ENCODE measurements at regions not wholly inside any gene's neighbourhood (a gene's known extent, or its start where the extent isn't known, plus 50 kb on each side); places are given as distances from the start of the nearest gene placed in this dataset.

DNA sequence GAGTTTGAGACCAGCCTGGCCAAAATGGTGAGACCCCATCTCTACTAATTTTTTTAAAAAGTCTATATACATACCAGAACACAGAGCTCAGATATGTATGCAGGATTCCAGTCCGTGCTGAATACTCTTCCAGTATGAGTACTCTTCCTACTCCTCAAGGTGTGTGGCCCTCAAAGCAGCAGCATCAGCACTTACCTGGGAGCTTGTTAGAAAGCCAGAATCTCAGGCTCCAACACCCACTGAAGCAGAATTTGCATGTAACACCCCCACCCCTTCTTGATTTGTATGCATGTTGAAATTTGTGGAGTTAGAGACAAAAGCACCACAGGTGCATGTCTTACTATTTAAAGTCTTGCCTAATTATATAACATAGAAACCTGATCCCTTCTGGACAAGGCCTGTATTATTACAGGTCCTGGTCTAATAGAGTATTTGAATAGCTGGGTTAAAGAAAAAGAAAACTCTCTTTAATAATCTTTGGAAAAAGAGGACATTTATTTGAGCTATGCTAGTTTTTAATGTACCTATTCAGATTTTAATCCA is 50.3 kb upstream of the NFE2L2 start:
- intact Hi-C loops (cut with DNase I), result no loop called here
- DNase-seq (no peak), ATAC-seq (ENCODE audit: poor library complexity) (no peak)

DNA sequence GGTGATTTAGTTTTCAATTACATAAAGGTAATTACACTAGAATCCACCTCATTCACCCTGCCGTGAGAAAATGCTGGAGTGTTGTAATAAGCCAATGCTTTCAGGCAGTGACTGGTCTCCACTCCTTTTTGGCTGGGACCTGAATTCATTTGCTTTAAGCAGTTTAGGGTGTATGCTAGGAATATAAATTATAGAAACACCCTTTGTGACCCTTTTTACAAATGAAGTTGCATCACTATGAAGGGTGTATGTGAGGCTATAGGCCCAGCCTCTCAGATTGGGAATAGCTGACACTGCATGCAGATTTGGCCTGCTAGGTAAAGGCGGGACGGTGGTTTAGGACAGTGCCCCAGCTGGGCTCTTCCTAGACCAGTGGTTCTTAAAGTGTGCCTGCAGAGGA is 50.8 kb upstream of the NFE2L2 start:
- intact Hi-C loops (cut with DNase I), result no loop called here
- DNase-seq (no peak), ATAC-seq (ENCODE audit: poor library complexity) (peak; percentile 47)

DNA sequence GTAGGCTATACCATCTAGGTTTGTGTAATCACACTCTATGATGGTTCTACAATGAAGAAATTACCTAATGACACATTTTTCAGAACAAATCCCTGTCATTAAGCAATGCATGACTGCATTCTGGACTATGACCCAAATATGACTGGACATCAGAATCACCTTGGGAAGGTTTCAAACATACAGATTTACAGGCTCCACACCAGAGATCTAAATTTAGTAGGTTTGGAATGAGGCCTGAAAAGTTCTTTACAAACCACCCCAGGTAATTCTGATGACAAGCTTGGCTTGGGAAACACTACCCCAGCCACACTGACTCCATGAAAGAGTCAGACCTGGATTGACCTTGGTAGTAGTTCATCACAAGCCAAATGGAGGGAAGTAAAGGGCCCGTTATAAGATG is 52.2 kb upstream of the NFE2L2 start:
- DNase-seq (no peak), ATAC-seq (ENCODE audit: poor library complexity) (peak; percentile 56)
- intact Hi-C loops (cut with DNase I), result no loop called here

DNA sequence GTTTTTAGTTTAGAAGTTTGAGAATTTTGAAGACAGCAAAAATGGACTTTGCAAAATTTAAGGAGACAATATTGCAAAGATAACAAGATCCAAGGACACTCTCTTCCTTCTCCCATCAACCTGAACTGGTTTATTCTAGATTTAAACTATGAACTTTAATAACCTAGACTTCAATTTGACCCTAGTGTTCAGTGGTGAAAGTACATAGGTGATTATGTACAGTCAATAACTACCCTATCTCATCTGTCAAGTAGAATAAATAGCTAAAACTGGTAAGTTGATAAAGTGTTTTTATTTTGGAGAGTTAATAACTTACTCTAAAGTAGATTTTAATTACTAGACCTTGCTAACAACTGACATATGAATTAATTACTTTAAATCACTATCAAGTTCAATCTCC is 52.9 kb upstream of the NFE2L2 start:
- no peak for ATAC-seq (ENCODE audit: poor library complexity)
- no peak for DNase-seq
- intact Hi-C loops (cut with DNase I), result no loop called here

DNA sequence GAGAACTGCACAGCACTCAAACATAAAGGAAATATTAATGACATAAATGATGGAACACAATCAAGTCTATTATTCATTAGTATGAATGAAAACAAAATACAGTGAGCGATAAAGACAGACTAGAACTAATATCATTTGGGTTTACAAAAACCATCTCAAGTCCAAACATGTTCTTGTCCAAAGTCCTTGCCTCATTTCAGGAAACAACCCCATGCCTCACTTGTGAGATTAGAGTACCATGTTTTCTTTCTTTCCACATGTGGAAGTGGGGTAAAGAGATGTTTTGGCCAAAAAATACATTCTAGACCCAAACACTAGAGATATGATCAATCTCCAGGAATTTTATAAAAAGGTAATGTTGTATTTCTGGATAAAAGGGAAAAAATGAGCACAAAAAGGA is 53.3 kb upstream of the NFE2L2 start:
- intact Hi-C loops (cut with DNase I), result no loop called here
- ATAC-seq (ENCODE audit: poor library complexity), result no peak

DNA sequence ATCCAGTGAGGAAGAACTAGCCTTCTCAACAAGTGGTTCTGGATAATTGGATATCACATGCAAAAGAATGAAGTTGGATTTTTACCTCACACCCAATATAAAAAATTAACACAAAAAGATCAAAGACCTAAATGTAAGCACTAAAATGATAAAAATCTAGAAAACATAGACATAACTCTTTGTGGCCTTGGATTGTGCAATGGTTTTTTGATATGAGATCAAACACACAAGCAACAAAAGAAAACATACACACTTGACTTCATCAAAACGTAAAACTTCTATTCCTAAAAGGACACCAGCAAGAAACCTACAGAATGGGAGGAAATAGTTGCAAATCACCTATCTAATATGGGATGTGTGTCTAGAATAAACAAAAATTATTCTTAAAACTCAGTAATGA is 54.1 kb upstream of the NFE2L2 start:
- no peak for ATAC-seq (ENCODE audit: poor library complexity)
- no peak for DNase-seq
- intact Hi-C loops (cut with DNase I), result no loop called here

More for the DNA sequence above, 53.3 kb upstream of the NFE2L2 start:
- DNase-seq, result no peak

DNA sequence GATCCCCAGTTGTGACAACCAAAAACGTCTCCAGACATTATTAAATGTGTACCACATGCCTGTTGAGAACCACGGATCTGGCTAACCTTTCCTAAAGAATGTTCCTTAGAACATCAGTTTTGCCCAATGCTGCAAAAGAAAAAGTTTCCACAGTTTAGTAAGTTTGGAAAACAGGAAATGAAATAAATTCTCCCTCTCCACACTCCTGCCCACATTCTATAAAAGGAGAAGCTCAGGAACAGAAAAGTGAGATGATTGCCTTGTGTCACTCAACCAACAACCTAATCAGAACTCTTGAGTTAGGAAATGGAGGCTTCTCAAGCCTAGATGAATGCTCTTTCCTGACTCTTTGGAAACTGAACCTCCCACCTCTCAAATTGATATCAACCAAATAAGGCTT is 56.1 kb upstream of the NFE2L2 start:
- DNase-seq (no peak), ATAC-seq (ENCODE audit: poor library complexity) (no peak)

DNA sequence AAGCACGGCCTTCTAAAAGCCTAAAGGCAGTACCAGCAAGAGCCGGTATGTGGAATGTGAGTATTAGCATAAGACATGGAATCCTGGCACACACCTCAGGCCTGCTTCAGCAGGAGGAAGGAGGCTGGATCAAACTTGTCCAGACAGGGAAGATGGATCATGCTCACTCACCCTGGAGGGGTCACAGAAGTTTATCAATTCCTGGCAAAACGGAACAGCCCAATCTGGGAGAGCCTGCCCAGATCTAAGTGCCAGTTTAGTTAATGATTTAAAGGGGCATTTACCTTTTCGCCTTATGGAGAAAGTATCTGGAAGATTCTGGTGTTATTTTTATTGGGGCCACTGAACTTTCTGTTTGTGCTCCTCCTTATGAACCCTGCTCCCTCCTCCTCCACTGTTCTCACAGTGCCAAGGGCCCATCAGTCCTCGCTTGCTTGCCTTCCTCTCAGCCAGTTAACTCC is 58.3 kb upstream of the NFE2L2 start:
- DNase-seq (no peak), ATAC-seq (ENCODE audit: poor library complexity) (peak; percentile 20)
- intact Hi-C loops (cut with DNase I), result no loop called here

More for the DNA sequence above, 56.1 kb upstream of the NFE2L2 start:
- intact Hi-C loops (cut with DNase I), result no loop called here

DNA sequence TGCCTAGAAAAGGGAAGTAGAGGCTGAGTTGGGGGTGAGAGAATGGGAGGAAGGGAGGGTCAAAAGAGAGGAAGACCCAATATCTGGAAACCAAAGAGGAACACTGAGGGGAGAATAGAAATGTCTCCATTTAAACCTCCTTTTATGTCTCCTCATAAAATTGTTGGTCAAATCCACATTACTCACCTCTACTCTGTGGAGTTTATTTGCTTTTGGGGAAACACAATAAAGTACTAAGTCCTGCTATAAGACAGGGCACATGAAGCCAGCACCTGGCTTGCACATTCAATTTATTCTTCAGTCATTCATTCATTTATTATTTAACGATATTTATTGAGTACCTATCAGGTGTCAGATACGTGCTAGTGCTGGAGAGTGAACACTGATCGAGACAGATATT is 60.3 kb upstream of the NFE2L2 start:
- ATAC-seq (ENCODE audit: poor library complexity) (no peak), DNase-seq (no peak)
- intact Hi-C loops (cut with DNase I), result no loop called here

DNA sequence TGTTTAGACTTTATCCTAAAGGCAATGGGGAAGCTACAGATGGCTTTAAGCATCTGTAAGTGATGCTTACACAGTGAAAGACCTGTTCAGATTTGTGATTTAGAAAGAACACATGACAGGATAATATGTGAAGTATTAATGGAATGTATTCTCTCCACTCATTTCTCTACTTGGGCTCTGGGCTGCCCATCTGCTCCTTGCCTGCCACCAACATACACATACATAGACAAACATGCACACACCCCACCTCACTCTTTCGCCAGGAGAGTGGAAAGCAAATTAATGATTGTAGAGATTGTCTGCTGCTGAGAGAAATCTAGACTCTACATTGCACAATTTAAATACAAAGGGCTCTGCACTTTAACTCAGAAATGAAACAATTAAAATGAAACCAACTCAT is 61.0 kb upstream of the NFE2L2 start:
- intact Hi-C loops (cut with DNase I), result no loop called here
- ATAC-seq (ENCODE audit: poor library complexity), result no peak
- DNase-seq, result no peak

DNA sequence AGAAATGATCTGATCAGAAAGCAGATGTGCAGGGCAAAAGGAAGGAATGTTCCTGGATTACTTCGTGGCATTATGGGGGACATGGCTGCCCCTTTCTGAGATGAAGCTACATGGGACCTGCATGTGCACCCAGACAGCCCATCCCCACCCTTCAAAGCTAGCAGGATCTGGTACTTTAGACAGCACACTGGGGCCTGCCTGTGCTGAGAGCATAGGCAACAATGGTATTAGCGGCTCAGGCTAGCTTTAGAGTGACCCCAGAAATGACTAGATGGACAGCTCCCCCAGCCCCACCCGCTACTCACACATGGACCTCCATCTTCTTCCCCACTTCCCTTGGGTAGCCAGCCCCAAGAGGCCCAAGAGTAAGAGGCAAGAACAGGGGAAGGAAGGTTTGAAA is 61.5 kb upstream of the NFE2L2 start:
- intact Hi-C loops (cut with DNase I), result no loop called here
- DNase-seq, result no peak
- ATAC-seq (ENCODE audit: poor library complexity), result no peak

DNA sequence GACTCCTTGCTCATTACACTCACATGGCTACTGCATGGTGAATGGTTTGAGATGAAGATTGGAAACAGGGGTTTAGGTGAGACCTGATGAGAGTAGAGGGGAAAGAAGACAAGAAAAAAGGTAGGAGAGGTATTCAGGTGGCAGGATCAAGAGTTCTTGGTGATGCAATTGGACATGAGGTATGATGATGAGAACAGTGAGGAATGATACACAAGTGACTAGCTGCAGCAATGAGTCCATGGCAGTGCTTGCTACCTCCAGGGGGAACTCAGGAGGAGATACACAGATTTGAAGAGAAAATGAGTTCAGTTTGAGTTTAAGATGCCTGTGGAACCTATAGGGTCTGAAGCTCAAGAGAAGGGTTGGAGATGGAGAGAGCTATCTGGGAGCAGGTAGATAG is 62.1 kb upstream of the NFE2L2 start:
- DNase-seq, result no peak
- no peak for ATAC-seq (ENCODE audit: poor library complexity)
- intact Hi-C loops (cut with DNase I), result no loop called here

DNA sequence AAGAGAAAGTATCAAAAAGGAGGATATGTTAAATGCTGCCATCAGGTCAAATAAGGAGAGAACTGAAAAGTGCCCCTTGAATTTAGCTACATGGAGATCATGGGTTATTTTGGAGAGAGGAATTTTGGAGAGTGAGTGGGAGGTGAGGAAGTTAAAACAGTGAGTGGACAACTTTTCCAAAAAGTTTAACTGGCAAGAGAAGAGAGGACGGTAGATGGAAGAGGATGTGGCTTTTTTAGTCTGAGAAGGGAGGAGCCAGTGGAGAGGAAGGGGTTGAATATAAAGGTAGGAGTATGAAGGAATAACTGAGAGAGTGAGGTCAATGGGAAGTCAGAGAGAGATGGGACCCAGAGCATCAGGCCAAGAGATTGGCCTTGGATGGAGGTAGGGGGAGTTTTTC is 62.5 kb upstream of the NFE2L2 start:
- ATAC-seq (ENCODE audit: poor library complexity) (no peak), DNase-seq (no peak)
- intact Hi-C loops (cut with DNase I), result no loop called here

DNA sequence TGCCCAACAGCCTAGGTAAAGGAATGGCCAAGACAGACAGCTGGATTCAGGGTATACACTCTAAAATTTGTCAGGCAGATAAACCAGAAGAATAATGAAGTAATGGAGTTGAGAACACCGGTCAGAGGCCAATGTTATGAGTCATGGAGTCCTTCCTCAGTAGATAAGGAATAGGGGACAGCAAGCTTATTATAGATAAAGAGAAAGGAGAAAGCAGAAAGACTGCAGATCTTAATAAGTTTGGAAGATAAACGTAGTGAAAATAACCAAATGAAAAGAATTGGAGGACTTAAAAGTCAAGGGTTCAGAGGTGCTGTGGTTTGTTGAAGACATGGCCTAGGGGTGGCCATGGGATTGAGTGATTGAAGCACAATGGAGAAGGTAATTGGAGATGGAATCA is 63.5 kb upstream of the NFE2L2 start:
- intact Hi-C loops (cut with DNase I), result no loop called here

DNA sequence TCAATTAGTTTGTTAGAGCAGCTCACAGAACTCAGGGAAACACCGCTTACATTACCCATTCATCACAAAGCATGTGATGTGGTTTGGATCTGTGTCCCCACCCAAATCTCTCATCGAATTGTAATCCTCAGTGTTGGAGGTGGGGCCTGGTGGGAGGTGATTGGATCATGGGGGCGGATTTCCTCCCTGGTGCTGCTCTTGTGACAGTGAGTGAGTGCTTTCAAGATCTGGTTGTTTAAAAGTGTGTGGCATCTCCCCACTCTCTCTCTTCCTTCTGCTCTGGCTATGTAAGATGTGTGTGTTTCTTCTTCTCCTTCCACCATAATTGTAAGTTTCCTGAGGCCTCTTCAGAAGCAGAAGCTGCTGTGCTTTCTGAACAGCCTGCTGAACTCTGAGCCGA is 63.5 kb upstream of the AGPS start:
- ATAC-seq (ENCODE audit: poor library complexity) (no peak), DNase-seq (no peak)
- intact Hi-C loops (cut with DNase I), result no loop called here

More for the DNA sequence above, 63.5 kb upstream of the NFE2L2 start:
- DNase-seq (no peak), ATAC-seq (ENCODE audit: poor library complexity) (no peak)

DNA sequence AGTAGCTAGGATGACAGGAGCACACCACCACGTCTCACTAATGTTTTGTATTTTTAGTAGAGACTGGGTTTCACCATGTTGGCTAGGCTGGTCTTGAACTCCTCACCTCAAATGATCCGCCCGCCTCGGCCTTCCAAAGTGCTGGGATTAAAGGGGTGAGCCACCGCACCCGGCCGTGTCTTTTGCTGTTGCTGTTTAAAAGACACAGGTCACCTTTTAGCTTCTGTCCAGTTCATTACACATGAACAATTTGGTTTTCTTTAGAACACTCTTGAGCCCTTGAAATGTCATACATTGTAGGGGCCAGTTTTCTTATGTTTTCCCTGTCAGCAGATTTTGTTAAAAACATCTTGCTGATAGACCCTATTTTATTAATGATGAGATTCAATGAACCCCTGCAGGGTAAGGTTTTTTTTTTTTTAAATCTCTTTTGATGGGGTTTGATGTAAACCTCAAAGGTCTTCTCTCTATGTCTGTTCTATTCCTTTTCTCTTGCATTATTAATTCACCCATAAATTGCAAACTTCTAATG is 61.0 kb upstream of the AGPS start:
- intact Hi-C loops (cut with DNase I), result loop anchor here (5.0 to 10.0 kb wide), 4 partner anchors 69 to 423 kb away; partner anchors contain the start of gene NFE2L2
- no peak for DNase-seq
- ATAC-seq (ENCODE audit: poor library complexity), result no peak

DNA sequence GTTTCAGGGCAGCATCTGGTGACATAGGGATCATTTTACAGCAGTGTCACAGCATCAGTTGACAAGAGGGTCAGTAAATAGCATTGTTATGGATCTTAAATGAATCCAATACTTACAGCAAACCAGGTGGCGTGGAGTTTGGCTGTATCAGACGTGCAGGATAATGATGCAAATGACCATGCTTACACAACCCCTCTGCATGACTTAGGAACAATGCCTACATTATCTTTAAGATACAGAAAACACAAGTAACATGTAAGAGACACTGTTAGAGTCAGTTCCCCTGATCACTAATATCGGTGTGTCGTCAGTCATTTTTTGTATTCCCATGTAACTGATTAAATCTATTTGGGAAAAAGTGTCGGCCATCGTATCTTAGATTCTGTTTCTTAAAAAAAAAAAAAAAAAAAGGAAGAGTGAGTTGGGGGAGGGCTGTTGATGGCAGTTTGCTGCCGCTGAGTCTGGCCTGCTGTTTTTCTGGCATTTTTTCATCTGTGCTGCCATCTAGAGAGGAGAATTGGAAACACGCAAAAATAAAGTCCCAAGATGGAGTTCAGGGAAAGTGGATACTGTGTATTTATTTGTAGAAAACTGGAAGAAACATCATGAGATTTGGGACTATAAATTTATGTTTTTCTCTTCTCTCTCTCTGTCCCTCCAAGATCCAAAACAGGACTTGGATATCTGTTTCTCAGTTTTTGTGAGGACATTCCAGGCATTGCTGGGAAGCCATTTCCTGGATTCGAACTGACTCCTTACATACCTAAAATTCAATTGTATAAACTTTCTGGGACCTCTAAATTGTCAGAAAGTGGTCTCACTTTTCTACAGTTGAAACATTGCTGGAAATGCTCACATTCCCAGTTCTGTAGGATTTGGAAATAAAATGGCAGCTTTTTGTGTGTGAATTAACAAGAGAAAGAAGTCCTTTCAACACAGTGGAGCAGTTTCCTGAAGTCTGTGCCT is 60.3 kb upstream of the AGPS start:
- peak; percentile 89 for ATAC-seq (ENCODE audit: poor library complexity)
- DNase-seq, result peak; percentile 49
- intact Hi-C loops (cut with DNase I), result loop anchor here (2.0 to 10.0 kb wide), 5 partner anchors 70 to 422 kb away; partner anchors contain the start of gene NFE2L2

DNA sequence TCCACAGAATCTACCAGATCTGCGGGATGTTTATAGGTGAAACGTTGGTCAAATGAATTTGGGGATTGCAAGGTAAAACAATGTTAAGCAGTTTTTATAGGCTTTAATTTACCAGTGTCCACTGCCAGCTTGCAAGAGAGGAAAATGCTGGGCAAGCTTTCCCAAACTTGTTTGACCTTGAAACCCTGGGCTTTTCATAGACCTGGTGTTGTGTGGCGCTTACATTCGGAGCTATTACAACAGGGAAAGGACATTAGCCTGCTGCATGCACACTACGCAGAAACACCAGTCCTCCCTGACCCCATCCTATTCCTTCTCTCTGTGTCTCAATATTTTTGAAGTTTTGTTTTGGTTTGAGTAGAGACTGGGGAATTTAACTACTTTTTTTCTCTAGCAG is 59.6 kb upstream of the AGPS start:
- intact Hi-C loops (cut with DNase I), result loop anchor here (2.0 to 10.0 kb wide), 5 partner anchors 71 to 422 kb away; partner anchors contain the start of gene NFE2L2
- DNase-seq, result no peak
- ATAC-seq (ENCODE audit: poor library complexity), result no peak

DNA sequence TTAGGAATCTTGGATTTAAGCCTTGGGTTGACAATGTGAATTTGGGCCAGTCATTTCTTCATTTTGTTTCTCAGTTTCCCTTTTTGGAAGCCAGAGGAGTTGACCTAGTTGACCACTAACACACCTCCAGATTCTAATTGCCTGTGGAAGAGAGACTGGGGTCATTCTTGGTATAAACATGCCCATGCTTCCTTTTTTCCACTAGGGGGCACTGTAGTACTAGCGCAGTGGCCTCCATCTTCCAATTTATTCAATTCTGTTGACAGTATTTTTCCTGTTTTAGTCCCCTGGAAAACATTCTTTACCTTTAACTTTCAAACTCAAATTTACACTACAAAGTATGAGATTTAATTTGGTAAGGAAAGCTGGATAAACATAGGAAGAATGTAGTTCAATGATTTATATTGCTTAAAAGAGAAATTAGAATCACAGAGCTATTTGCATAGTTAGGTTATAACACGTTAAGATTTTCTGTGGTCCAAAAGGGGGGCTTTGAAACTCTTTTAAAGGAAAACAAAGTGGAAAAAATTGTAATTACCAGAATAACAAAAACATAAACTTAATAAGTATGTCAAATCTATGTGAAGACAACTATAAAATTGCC is 57.5 kb upstream of the AGPS start:
- ATAC-seq (ENCODE audit: poor library complexity), result peak; percentile 73
- DNase-seq, result no peak
- intact Hi-C loops (cut with DNase I), result loop anchor here (5.0 to 10.0 kb wide), 5 partner anchors 73 to 420 kb away; partner anchors contain the start of gene NFE2L2
